Stimulated activated CD4-positive, alpha-beta T cell treated with anti-CD3 and anti-CD28 coated beads, TNF-alpha, amount 100 ng/mL, for 48 hours (primary cell): ENCODE measurements at regions not wholly inside any gene's neighbourhood (a gene's known extent, or its start where the extent isn't known, plus 50 kb on each side); places are given as distances from the start of the nearest gene placed in this dataset.
"Not testable (repeated sequence)": the region's sequence is repeated elsewhere in the genome, so short reads cannot be mapped to it uniquely, and the experiment has no call there.

Source experiments
- DNase-seq, 3 donors: peaks; one replicate each; pipeline ENCODE4 v3.0.0-alpha.2; 2020; ENCODE audit warnings: low read depth in 3 of 3

DNA sequence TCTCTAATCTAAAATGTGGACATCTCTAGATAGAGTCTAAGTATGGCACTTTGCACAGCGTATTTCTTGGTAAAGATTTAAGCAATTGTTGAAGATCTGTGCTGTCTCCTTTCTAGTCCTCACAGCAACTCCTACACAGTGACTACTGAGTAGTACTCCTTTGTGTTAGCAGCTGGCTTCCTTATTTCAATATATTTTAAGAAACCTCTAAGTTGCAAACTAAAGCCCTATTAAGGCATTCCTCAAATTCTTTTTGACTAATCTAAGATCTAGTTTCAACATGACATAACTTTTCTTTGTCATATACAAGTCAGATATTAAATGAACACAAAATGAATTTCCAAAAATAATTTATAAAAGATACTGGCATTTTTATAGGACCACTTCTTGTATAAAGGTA is 121.8 kb upstream of the DNAJC10 start:
- no peak for DNase-seq

DNA sequence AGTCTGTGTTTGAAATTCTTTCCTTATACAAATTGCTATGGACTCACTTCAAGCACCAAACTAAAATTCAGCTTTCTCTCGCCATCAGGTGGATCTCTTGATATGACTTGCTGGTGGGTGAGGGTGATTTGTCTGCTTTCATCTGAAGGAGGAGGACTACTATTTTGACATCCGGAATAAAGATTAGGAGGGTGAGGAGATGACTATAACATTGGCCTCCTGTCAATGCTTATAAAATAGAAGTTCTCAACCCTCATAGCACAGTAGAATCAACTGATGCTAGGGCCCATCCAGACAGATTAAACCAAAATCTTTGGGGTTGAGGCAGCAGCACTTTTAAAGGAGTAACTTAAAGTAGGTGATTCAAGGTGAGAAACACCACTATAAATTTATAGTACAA is 120.4 kb upstream of the DNAJC10 start:
- DNase-seq = no peak

DNA sequence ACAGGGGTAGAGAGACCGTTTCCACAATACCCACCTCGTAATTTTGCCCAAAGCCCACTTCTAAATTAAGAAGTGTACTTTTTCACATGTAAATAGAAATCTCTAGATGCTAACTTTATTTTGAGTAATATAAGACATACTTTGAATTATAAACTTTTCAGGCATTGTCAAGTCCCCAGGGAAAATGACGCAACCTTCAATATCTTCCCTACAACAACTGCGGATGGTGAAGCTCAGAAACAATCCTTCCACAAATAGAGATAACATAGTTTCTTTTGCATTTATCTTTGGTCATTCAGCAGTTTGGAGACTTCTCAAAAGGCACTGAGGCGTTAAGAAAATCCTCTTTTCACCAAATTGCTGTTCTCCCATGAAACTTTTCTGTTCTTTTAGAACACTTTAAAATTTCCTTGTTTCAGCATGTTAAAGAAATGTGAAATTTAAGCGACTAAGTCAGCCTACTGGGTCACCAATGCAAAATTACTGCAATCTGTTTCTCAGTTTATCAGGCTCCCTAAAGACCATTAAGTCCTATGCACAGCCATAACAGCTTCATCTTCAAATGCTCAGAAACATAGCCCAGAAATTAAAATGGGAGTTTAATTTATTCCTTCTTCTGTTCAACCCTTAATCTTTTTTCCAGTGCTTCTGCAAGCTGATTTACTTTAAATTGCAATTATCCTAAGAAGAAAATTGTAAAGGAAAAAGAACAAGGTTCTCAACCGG is 118.3 kb upstream of the DNAJC10 start:
- DNase-seq = no peak

DNA sequence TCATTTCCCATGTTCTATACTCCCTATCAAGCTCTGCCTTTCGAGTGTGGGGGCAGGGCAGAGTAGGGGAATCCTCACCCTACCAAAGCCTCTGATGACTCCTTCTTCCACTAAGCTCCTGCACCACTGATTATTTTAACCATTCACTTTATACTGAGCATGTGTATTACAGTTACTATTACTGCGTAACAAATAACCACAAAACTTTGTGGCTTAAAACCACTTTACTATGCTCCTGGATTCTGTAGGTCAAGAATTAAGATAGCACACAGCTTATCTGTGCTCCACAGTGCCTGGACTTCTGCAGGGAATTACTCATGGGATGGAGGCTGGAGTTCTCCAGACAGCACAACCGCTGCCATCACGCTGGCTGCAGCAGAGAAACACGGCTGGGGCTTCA is 117.4 kb upstream of the DNAJC10 start:
- DNase-seq = no peak

DNA sequence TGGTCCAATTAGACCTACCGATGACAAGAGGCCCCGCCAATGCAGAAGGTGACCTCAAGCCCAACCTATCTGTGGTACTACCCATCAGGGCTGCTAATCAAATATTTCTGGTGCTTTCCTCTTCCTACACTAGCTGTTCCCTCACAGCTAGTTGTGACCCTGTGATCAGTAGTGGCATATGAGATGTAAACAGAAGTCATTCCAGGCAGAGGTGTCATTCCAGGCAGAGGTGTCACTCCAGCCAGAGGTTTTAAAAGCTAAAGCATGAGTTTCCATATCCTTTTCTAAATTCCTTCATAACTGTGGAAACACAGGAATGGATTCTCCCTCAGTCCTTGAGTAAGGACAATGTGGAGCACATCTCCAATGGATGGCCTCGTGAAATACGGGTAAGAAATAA is 110.9 kb upstream of the DNAJC10 start:
- DNase-seq = no peak

DNA sequence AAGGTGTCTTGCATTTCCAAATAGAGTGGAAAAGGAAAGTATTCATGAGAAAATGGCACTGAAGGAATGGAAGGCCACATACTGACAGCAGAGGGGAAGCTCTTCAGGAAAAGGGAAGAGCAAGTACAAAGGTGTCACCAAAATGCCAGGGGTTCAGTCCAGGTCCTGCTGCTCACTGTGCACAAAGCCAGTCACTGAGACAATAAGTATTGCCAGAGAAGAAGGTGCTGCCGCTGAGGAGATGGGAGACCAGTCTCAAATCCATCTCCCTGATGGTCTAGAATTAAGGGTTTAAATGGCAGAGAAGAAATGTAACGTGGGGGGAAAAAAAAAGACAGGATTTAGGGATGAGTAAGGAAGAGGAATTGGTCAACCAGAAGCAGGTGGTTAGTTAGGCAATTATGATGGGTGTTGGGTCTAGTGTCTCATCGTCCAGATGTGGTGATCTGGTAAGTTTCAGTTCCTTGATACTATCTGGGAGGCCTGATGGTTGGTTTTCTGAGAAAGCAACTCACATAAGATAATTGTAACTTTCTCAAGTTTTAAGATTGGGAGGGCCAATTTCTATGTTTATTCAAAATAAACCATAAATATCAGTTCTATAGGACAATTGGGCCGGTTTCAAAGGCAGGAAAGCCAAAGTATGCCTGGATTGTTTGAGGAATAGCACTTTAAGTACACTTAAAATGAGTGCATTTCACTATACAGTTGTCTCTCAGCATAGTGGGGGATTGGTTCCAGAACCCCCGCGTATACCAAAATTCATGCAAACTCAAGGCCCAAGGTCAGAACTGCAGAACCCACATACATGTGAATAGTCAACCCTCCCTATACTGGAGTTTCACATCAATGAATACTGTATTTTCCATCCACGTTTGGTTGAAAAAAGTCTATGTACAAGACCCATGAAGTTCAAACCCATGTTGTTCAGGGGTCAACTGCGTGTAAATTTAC is 109.1 kb upstream of the DNAJC10 start:
- DNase-seq = no peak

DNA sequence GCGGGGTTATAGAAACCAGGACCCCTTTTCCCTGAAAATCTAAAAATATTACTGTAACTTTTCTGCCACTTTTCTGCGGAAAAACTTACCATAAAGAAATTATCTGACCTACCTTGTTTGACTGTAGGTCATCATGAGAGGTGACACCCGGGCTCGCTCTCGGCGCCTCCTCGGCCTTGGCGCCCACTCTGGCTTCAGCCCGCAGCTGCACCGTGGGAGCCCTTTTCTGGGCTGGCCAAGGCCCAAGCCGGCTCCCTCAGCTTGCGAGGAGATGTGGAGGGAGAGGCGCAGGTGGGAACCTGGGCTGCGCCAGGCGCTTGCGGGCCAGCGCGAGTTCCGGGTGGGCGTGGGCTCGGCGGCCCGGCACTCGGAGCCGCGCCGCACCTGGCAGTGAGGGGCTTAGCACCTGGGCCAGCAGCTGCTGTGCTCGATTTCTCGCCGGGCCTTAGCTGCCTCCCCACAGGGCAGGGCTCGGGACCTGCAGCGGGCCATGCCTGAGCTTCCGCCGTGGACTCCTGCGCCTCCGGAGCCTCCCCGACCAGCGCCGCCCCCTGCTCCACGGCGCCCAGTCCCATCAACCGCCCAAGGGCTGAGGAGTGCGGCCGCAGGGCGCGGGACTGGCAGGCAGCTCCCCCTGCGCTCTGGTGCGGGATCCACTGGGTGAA is 107.7 kb upstream of the DNAJC10 start:
- DNase-seq = no peak

DNA sequence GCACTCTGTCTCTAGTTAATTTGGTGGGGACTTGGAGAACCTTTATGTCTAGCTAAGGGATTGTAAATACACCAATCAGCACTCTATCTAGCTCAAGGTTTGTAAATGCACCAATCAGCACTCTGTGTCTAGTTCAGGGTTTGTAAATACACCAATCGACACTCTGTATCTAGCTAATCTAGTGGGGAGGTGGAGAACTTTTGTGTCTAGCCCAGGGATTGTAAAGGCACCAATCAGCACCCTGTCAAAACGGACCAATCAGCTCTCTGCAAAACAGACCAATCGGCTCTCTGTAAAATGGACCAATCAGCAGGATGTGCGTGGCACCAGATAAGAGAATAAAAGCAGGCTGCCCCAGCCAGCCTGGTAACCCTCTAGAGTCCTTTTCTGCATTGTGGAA is 107.1 kb upstream of the DNAJC10 start:
- not testable (repeated sequence) for DNase-seq

DNA sequence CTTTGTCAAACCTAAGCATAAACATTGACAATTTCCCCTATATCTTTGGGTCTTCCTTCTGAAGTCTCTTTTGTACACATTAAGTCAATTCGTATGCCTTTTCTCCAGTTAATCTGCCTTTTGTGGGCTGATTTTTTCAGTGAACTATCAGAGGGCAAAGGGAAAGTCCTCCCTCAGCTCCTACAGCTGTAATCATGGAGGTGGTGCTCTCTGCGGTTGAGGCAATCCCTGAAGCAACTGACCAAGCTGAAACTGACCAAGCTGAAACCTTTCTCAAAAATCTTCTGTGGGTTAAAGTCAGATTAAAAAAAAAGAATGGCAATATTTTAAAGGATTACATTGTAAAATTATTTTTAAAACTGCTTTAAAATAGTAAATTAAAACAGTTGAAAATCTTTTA is 105.8 kb upstream of the DNAJC10 start:
- DNase-seq = no peak

DNA sequence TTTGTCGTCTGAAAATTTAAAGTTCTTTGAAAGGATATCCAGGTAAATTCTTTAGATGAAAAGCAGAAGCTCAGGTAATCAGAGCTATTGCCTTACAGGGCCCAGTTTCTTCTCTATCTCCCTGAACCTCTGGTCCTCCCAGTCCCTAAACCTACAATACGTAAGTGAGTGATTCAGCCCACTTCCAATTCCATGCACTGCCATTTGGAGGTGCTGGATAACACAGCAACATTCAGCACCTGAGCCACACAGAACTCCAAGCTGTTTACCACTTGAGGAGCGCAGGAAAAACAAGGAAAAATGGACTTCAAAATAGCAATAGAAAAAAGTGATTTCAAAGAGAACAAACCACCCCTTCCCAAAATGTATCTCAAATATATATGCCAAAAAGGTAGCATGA is 105.0 kb upstream of the DNAJC10 start:
- DNase-seq = no peak

DNA sequence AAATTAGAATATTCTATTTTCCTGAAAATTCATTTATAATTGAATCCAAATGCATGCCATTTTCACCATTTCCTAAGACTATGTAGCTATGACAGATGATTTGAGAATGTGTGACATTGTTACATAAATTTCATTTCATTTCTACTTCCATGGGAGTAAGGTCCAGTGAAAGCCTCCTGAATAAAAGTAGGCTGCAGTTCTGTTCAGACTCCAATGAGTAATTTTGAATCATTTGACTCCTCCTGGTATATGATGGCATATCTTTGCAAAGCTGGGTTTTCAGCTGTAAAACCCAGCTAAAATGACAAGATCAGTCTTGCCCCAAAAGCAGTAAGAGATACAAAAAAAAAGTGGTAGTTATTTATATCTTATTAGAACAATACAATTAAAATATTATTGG is 101.0 kb upstream of the DNAJC10 start:
- no peak for DNase-seq

DNA sequence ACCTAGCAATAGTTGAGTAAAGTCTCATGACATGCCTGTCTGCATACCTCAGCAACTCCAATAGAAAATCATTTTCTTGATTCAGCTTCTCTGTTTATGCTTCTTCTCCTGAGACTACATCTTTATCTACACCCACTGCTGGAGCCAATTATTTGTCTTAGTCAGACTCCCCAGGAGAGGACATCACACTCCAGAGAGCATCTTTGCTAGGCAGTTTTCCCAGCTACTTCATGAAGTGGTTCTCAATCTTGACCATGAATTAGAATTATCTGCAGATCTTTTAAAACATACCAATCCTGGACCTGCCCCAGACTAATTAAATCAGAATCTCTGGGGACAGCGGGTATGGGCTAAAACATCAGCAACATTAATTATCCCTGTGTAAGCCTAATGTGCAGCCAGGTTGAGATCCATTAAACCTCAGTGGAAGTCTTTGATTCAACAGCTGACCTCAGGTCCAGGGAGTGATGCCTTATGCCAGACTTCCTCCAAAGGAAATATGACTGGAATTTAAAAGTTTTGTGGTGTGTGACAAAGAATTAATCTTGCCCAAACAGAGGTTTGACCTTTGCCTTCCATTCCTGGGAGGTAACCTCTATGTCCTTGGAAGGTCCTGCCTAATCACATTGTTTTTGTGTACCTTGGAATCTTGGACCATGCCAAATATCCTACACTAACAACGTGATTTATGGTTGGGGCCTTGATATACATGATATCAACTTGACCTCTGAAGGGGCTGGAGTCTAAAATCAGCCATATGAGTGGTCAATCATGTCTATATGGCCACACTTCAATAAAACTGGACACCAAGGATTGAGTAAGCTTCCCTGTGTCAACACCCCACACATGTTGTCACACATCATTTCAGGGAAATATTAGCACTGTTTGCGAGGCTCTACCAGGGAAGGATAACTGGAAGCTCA is 99.3 kb upstream of the DNAJC10 start:
- DNase-seq = no peak

DNA sequence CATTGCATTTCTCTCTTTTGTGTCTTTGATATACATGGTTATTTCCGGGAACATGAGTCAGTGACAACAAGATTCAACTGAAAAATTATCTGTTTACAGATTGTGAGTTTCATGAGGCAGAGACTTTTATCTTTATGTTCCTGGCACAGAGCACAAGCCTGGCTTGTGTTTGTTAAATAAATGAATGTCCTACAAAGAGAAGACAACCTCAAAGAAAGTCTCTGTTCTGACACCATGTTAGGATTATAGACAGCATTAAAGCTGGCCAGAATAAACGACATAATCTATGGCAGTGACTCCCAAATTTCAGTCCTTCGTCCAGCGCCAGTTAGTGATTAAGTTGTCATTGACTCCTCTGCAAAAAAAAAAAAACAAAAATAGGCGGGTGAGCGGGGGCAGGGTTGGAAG is 97.4 kb upstream of the DNAJC10 start:
- DNase-seq = no peak

DNA sequence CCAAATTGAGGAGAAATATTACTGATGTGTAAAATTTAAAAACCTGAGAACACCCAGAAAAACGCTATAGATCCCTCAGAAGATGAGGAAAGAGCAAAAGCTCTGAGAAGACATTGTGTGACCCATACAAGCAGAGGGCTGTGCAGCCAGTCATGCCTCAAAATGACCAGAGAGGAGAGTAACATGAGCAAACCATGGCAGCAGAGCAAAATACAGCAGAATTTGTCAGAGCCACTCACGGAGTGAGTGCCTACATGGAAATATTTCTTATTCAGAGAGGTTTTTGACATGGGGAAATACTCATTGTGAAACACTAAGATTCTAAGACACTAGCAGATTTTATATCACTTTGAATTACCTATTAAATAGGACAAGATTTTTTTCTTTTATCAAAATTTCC is 96.8 kb upstream of the DNAJC10 start:
- DNase-seq = no peak

DNA sequence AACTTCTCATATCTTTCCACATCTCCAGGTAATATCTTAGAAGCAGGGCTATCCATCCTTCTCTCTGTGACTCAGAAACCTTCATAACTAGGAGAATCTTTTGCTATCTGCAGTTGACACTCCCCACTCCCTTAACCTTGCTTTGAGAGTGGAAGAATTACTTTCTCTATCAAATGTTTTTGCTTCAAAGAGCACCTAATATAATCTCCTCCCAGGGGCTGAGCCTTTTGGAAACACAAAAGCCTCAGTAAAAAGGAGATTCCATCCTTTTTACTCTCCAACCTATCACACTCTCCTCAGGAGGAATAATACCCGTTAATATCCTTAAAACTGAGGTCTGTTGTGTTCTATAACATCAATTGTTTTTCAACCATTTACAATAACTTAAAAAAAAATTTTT is 94.9 kb upstream of the DNAJC10 start:
- DNase-seq = no peak

DNA sequence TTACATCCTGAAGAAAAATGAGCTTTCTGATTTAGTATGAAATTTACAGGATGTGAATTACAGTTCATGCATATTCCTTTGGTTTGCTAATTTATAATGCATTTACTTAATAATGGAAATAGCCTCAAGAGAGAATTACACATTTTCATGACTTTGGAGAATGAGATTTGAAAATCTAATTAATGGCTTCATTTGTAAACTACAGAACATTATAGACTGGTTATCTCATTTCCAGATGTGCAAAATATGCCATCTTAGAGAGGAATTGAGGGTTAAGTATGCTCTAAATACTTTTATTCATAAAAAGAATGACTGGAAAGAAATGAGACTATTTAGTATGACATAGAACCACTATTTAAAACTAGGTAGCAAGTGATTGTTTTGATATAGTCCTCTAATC is 94.2 kb upstream of the DNAJC10 start:
- no peak for DNase-seq

DNA sequence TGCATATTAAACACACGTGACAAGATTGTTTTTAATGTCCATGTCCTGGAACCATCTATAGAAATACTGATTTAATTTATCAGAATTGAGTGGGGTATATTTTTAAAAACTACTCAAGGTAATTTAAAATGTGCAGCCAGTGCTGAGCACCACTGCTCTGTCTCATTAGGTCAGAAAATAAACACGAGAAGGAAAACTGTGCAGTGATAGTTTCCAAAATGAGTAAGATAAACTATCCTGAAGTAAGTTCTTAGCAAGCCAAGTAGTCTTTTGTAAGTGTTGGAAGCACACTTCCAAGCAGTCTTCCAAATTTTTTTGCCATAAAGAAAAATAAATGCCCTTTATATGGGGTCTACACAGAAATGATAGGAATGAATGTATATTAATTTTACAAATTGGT is 93.8 kb upstream of the DNAJC10 start:
- DNase-seq = no peak

DNA sequence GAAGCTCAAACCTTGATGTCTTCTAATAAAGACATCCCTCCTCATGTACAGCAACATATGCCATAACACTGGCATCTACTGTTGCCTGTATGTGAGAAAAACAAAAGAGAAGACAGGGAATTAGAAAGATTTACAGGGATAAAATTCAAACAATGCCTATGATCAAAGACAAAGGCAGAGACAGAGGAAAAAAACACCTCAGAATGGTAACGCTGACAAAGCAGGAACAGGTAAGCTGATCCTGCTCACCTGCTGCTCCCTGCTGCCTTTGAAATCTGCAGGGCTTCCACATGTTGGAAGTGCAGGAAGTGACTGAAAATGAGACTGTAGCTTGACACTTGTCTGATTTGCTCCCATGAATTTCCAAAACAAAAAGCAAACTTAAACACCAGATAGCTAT is 90.2 kb upstream of the DNAJC10 start:
- DNase-seq = no peak

DNA sequence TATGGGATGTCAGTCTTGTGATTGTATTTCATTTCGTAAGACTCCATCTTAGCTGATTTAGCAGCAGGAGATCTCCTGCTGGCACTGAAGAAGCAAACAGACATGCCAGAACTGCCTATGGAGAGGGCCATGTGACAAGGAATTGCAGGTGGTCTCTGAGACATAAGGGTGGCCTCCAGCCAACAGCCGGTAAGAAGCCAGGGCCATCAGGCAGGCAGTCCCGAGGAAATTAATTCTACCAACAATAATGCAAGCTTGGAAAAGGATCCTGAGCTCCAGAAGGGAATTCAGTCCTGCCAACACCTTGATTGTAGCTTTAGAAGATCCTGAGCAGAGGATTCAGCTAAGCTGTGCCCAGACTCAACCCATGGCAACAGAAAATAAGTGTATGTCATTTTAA is 87.1 kb upstream of the DNAJC10 start:
- no peak for DNase-seq

DNA sequence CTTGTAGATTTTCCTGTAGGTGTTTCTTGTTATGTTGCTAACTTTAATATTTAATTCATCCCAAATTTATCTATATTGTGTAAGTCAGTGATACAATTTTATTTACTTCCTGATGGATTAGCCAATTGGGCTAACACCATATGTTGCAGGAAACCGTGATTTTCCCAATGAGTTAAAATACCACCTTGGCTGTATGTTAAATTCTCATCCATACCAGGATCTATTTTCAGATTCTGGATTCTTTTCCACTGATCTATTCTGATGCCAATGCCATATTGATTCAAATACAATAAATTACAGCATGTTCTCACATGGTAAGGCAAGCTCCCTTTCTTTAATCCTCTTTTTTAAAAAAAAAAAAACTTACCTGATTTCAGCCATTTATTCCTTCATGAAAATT is 85.8 kb upstream of the DNAJC10 start:
- DNase-seq = no peak

DNA sequence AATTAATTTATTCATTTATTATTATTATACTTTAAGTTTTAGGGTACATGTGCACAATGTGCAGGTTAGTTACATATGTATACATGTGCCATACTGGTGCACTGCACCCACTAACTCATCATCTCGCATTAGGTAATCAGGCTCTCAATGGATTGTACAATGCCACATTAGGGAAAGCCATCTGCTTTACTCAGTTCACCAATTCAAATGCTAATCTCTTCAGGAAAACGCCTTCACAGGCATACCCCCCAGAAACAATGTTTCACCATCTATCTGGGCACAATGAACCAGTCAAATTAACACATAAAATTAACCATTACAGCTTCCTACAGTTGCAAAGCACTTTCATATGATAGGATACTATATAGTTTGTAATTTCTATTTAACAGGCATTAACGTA is 84.8 kb upstream of the DNAJC10 start:
- no peak for DNase-seq

DNA sequence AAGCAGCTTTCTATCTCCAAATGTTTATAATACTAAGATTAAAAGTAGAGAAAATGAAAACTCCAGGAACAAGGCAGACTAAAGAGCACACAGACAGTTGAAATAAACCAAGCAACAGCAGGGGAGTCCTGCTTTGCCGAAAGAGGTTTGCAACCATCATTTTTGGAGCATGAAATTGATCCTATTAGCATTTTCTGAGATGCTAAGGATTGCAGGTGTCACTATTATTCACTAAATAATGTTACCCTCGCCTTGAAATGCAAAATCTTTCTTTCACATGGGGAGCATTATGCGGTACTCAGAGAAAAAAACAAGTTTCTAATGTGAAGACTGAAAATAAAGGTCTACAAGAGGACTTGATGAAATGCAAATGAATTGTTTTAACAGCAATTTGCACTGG is 81.7 kb upstream of the DNAJC10 start:
- no peak for DNase-seq
